NCI-H460 (cell line): ENCODE measurements at regions not wholly inside any gene's neighbourhood (a gene's known extent, or its start where the extent isn't known, plus 50 kb on each side); places are given as distances from the start of the nearest gene placed in this dataset.

Experiments
- DNase-seq: peaks from one replicate; pipeline ENCODE4 v3.0.0-alpha.2; 2016; ENCODE audit warnings: low read depth; ENCODE audit errors: extremely low read depth

- DNase-seq: no peak
Observed at GRCh38 chr9:1320051-1320557, 269.9 kb downstream of the DMRT2 start.

- no peak for DNase-seq
Observed at GRCh38 chr9:1320607-1321195, 270.5 kb downstream of the DMRT2 start.

GRCh38 chr9:1327467-1327866 is 277.3 kb downstream of the DMRT2 start:
- DNase-seq: no peak

GRCh38 chr9:1328341-1328740 is 278.2 kb downstream of the DMRT2 start:
- no peak for DNase-seq

- no peak for DNase-seq
Observed at GRCh38 chr9:1331546-1332038, 281.4 kb downstream of the DMRT2 start.

- no peak for DNase-seq
Observed at GRCh38 chr9:1332156-1332555, 282.0 kb downstream of the DMRT2 start.

GRCh38 chr9:1335174-1335573 is 285.0 kb downstream of the DMRT2 start:
- DNase-seq: no peak

- DNase-seq: no peak
Observed at GRCh38 chr9:1337169-1337568, 287.0 kb downstream of the DMRT2 start.

GRCh38 chr9:1340390-1340789 is 290.2 kb downstream of the DMRT2 start:
- DNase-seq: no peak

- no peak for DNase-seq
Observed at GRCh38 chr9:1353291-1353690, 303.1 kb downstream of the DMRT2 start.

GRCh38 chr9:1354086-1354485 is 303.9 kb downstream of the DMRT2 start:
- DNase-seq: no peak

- no peak for DNase-seq
Observed at GRCh38 chr9:1354606-1355005, 304.4 kb downstream of the DMRT2 start.

- no peak for DNase-seq
Observed at GRCh38 chr9:1355656-1356055, 305.5 kb downstream of the DMRT2 start.

GRCh38 chr9:1362845-1363244 is 312.7 kb downstream of the DMRT2 start:
- DNase-seq: no peak

- DNase-seq: no peak
Observed at GRCh38 chr9:1366276-1366675, 316.1 kb downstream of the DMRT2 start.

- DNase-seq: no peak
Observed at GRCh38 chr9:1369297-1369696, 319.1 kb downstream of the DMRT2 start.

- DNase-seq: no peak
Observed at GRCh38 chr9:1373445-1373844, 323.3 kb downstream of the DMRT2 start.

GRCh38 chr9:1383899-1384455 is 333.8 kb downstream of the DMRT2 start:
- no peak for DNase-seq

GRCh38 chr9:1384816-1385215 is 334.7 kb downstream of the DMRT2 start:
- no peak for DNase-seq

GRCh38 chr9:1386420-1386819 is 336.3 kb downstream of the DMRT2 start:
- no peak for DNase-seq

- no peak for DNase-seq
Observed at GRCh38 chr9:1388216-1388615, 338.1 kb downstream of the DMRT2 start.

GRCh38 chr9:1400983-1401382 is 350.8 kb downstream of the DMRT2 start:
- no peak for DNase-seq

- no peak for DNase-seq
Observed at GRCh38 chr9:1404940-1405339, 354.8 kb downstream of the DMRT2 start.
